KBM-7 (cell line): ENCODE measurements at regions not wholly inside any gene's neighbourhood (a gene's known extent, or its start where the extent isn't known, plus 50 kb on each side); places are given as distances from the start of the nearest gene placed in this dataset.
"Not testable (repeated sequence)": the region's sequence is repeated elsewhere in the genome, so short reads cannot be mapped to it uniquely, and the experiment has no call there.

Experiments used
- DNase-seq: peaks from one replicate; pipeline ENCODE4 v3.0.0-alpha.2; 2015
- in situ Hi-C: fragments of 300-500 bp; cut with MboI; formaldehyde crosslinking; loops from 2 replicates; pipeline ENCODE4 v1.14.3; 2020; ENCODE audit warnings: low sequenced_read_pairs, low pct_unique_long_range_greater_than_20kb, mixed read lengths

- peak; percentile 3 for DNase-seq
- in situ Hi-C loops = no loop called here
Measured at GRCh38 chr4:27666943-27667342, 806.3 kb downstream of the STIM2 start.

- in situ Hi-C loops = no loop called here
- no peak for DNase-seq
Measured at GRCh38 chr4:27668001-27668400, 807.4 kb downstream of the STIM2 start.

GRCh38 chr4:27678027-27678426, 817.4 kb downstream of the STIM2 start:
- no peak for DNase-seq
- in situ Hi-C loops = no loop called here

- peak; percentile 58 for DNase-seq
- in situ Hi-C loops = no loop called here
Measured at GRCh38 chr4:27684610-27685011, 824.0 kb downstream of the STIM2 start.

- DNase-seq = no peak
- in situ Hi-C loops = no loop called here
Measured at GRCh38 chr4:27685091-27685490, 824.5 kb downstream of the STIM2 start.

- no peak for DNase-seq
- in situ Hi-C loops = no loop called here
Measured at GRCh38 chr4:27685947-27686346, 825.3 kb downstream of the STIM2 start.

- DNase-seq = peak; percentile 43
- in situ Hi-C loops = no loop called here
Measured at GRCh38 chr4:27692158-27692557, 831.5 kb downstream of the STIM2 start.

- in situ Hi-C loops = no loop called here
- no peak for DNase-seq
Measured at GRCh38 chr4:27692868-27693634, 832.4 kb downstream of the STIM2 start.

GRCh38 chr4:27696257-27696656, 835.6 kb downstream of the STIM2 start:
- DNase-seq, in situ Hi-C loops: not testable (repeated sequence)

- DNase-seq = no peak
- in situ Hi-C loops = no loop called here
Measured at GRCh38 chr4:27701606-27702005, 841.0 kb downstream of the STIM2 start.

GRCh38 chr4:27702730-27703431, 842.2 kb downstream of the STIM2 start:
- peak; percentile 3 for DNase-seq
- in situ Hi-C loops = no loop called here

- in situ Hi-C loops = no loop called here
- no peak for DNase-seq
Measured at GRCh38 chr4:27703771-27704170, 843.1 kb downstream of the STIM2 start.

- in situ Hi-C loops = no loop called here
- DNase-seq = no peak
Measured at GRCh38 chr4:27711041-27711440, 850.4 kb downstream of the STIM2 start.

GRCh38 chr4:27714073-27714472, 853.4 kb downstream of the STIM2 start:
- in situ Hi-C loops = no loop called here
- DNase-seq = no peak

GRCh38 chr4:27716693-27717430, 856.2 kb downstream of the STIM2 start:
- in situ Hi-C loops = no loop called here
- DNase-seq = no peak

GRCh38 chr4:27717431-27717755, 856.8 kb downstream of the STIM2 start:
- no peak for DNase-seq
- in situ Hi-C loops = no loop called here

GRCh38 chr4:27720010-27720766, 859.5 kb downstream of the STIM2 start:
- in situ Hi-C loops = no loop called here
- DNase-seq = no peak

- in situ Hi-C loops = no loop called here
- DNase-seq = no peak
Measured at GRCh38 chr4:27721193-27721592, 860.6 kb downstream of the STIM2 start.

GRCh38 chr4:27728892-27729291, 868.3 kb downstream of the STIM2 start:
- no peak for DNase-seq
- in situ Hi-C loops = no loop called here

- no peak for DNase-seq
- in situ Hi-C loops = no loop called here
Measured at GRCh38 chr4:27742816-27743215, 882.2 kb downstream of the STIM2 start.
